ENCODE measurements at regions not wholly inside any gene's neighbourhood (a gene's known extent, or its start where the extent isn't known, plus 50 kb on each side); places are given as distances from the start of the nearest gene placed in this dataset.

GRCh38 chr21:41681348-41681801, 85.5 kb downstream of the RIPK4 start:
- H3F3A ChIP-seq (replicated peaks; ENCODE audit: insufficient read depth), result no peaks in the 10 kb centered on the region
- no peak overlapping the region for H3K4me2 ChIP-seq
- no peaks in the 10 kb centered on the region for H3K9me2 ChIP-seq
- no peak overlapping the region for H3K9ac ChIP-seq
- H2AFZ ChIP-seq (ENCODE audit: low read depth), result no peak overlapping the region
- no peak for DNase-seq
- peaks cover 3 to 16% of the 10 kb centered on the region in 2 experiments; a peak in 3 of 4 replicates for H3K4me1 ChIP-seq (ENCODE audit: control insufficient read depth in 1 of 2, insufficient read depth in 2 of 2, low read depth in 1 of 2, low read length in 1 of 2)
- POLR2A ChIA-PET, result no interaction called here
- TF ChIP-seq CHD2 (IDR thresholded peaks at IDR 0.05; ENCODE audit: low read length, partially characterized antibody), result no peak
- no peak for TF ChIP-seq REST (IDR thresholded peaks at IDR 0.05; ENCODE audit: low read depth, low read length)
- no peak for TF ChIP-seq FOXJ3 (CRISPR knock-in tag; IDR thresholded peaks at IDR 0.05)
- no peak for TF ChIP-seq RAD21 (IDR thresholded peaks at IDR 0.05; ENCODE audit: low read length)
- no peak for TF ChIP-seq USF1 (IDR thresholded peaks at IDR 0.05; ENCODE audit: borderline replicate concordance, low read depth)
- TF ChIP-seq SIN3A (IDR thresholded peaks at IDR 0.05; ENCODE audit: borderline replicate concordance, low read depth, low read length), result no peak
- TF ChIP-seq RFX5 (IDR thresholded peaks at IDR 0.05; ENCODE audit: low read length), result no peak
- no peak for TF ChIP-seq JUND (IDR thresholded peaks at IDR 0.05)
- no peak for TF ChIP-seq ZBTB33 (IDR thresholded peaks at IDR 0.05; ENCODE audit: borderline replicate concordance, low read depth)
- no peak for TF ChIP-seq MEF2A (IDR thresholded peaks at IDR 0.05; ENCODE audit: borderline replicate concordance, low read depth)
- TF ChIP-seq USF2 (IDR thresholded peaks at IDR 0.05; ENCODE audit: borderline replicate concordance, low read depth, low read length), result no peak
- TF ChIP-seq YY1 (IDR thresholded peaks at IDR 0.05; ENCODE audit: low read depth), result no peak
- TF ChIP-seq IRF3 (IDR thresholded peaks at IDR 0.05; ENCODE audit: low read depth, low read length), result no peak
- TF ChIP-seq TEAD4 (IDR thresholded peaks at IDR 0.05; ENCODE audit: borderline replicate concordance, insufficient read depth), result no peak
- no peak for TF ChIP-seq FOXM1 (IDR thresholded peaks at IDR 0.05; ENCODE audit: low read depth)
- no peak for TF ChIP-seq PBX3 (IDR thresholded peaks at IDR 0.05)
- no peak for TF ChIP-seq TAF1 (IDR thresholded peaks at IDR 0.05; ENCODE audit: borderline replicate concordance, low read depth, low read length)
- no peak for TF ChIP-seq NRF1 (IDR thresholded peaks at IDR 0.05; ENCODE audit: low read depth, low read length)
- no peak for TF ChIP-seq EZH2phosphoT487 (IDR thresholded peaks at IDR 0.05; ENCODE audit: borderline replicate concordance, low read depth)
- no peak overlapping the region for H3K4me3 ChIP-seq (ENCODE audit: low read depth in 2 of 2, low read length in 1 of 2)
- CTCF ChIA-PET, result no interaction called here
- H3K27ac ChIP-seq (ENCODE audit: low read depth in 2 of 2, low read length in 1 of 2), result no peak overlapping the region
- H4K20me1 ChIP-seq (ENCODE audit: insufficient read depth), result no peaks in the 10 kb centered on the region
- H3K9me3 ChIP-seq, result no peaks in the 10 kb centered on the region
- H3K36me3 ChIP-seq (replicated peaks in 1 of 2; ENCODE audit: control insufficient read depth in 1 of 2, insufficient read depth in 2 of 2, low read length in 1 of 2), result no peaks in the 10 kb centered on the region
- no peaks in the 10 kb centered on the region for H3K79me2 ChIP-seq (ENCODE audit: insufficient read depth)
- no peaks in the 10 kb centered on the region for H3K27me3 ChIP-seq (ENCODE audit: insufficient read depth)
- 84% methylated on average over 13 of the region's 20 CpGs for WGBS (ENCODE audit: low lambda C conversion rate)

All from SK-N-SH (cell line).